GM19397 (cell line): ENCODE measurements at regions not wholly inside any gene's neighbourhood (a gene's known extent, or its start where the extent isn't known, plus 50 kb on each side); places are given as distances from the start of the nearest gene placed in this dataset.

Experiments
- ATAC-seq: cut with Tn5 transposase; IDR thresholded peaks from one replicate; pipeline ENCODE4 v1.9.1; 2021; ENCODE audit warnings: mild to moderate bottlenecking, moderate library complexity; ENCODE audit not compliant: unreplicated experiment

- no peak for ATAC-seq
These were observed 181.9 kb upstream of the PPARGC1A start for GRCh38 chr4:24071612-24072372.

GRCh38 chr4:24070117-24070516 lies 180.3 kb upstream of the PPARGC1A start:
- no peak for ATAC-seq

- no peak for ATAC-seq
These were observed 177.7 kb upstream of the PPARGC1A start for GRCh38 chr4:24067367-24068193.

- ATAC-seq = no peak
These were observed 176.1 kb upstream of the PPARGC1A start for GRCh38 chr4:24065974-24066373.

GRCh38 chr4:24063731-24064130 lies 173.9 kb upstream of the PPARGC1A start:
- no peak for ATAC-seq

- no peak for ATAC-seq
These were observed 171.1 kb upstream of the PPARGC1A start for GRCh38 chr4:24060932-24061331.

GRCh38 chr4:24059839-24060238 lies 170.0 kb upstream of the PPARGC1A start:
- no peak for ATAC-seq

GRCh38 chr4:24057915-24058559 lies 168.2 kb upstream of the PPARGC1A start:
- ATAC-seq = no peak

- ATAC-seq = no peak
These were observed 166.4 kb upstream of the PPARGC1A start for GRCh38 chr4:24056289-24056688.

GRCh38 chr4:24055623-24056022 lies 165.8 kb upstream of the PPARGC1A start:
- ATAC-seq = no peak

- no peak for ATAC-seq
These were observed 165.1 kb upstream of the PPARGC1A start for GRCh38 chr4:24054910-24055309.

- no peak for ATAC-seq
These were observed 164.1 kb upstream of the PPARGC1A start for GRCh38 chr4:24053934-24054333.

GRCh38 chr4:24044610-24045589 lies 155.1 kb upstream of the PPARGC1A start:
- ATAC-seq = no peak

GRCh38 chr4:24042094-24042493 lies 152.2 kb upstream of the PPARGC1A start:
- ATAC-seq = no peak

- ATAC-seq = no peak
These were observed 151.0 kb upstream of the PPARGC1A start for GRCh38 chr4:24040811-24041210.

GRCh38 chr4:24033626-24034025 lies 143.8 kb upstream of the PPARGC1A start:
- no peak for ATAC-seq

- ATAC-seq = no peak
These were observed 142.6 kb upstream of the PPARGC1A start for GRCh38 chr4:24032371-24032989.

GRCh38 chr4:24026596-24026995 lies 136.7 kb upstream of the PPARGC1A start:
- ATAC-seq = no peak

- ATAC-seq = no peak
These were observed 134.8 kb upstream of the PPARGC1A start for GRCh38 chr4:24024605-24025004.

- ATAC-seq = no peak
These were observed 134.3 kb upstream of the PPARGC1A start for GRCh38 chr4:24024157-24024556.
